RWPE1 (cell line): ENCODE measurements at regions not wholly inside any gene's neighbourhood (a gene's known extent, or its start where the extent isn't known, plus 50 kb on each side); places are given as distances from the start of the nearest gene placed in this dataset.

Source experiments
- CTCF ChIA-PET: fragments of 350-600 bp; sonication (Branson Sonifier 250); formaldehyde crosslinking; extraction: SDS; loops from one replicate; lab custom pipeline; 2021; lab: Yijun Ruan, JAX
- POLR2A ChIA-PET: fragments of 400-600 bp; formaldehyde crosslinking; extraction: SDS; loops from one replicate; lab custom pipeline; 2020; ENCODE audit warnings: antibody characterized with exemption; ENCODE audit not compliant: low non-redundant PET; lab: Yijun Ruan, JAX
- DNase-seq: peaks from one replicate; pipeline ENCODE4 v3.0.0; 2012; ENCODE audit warnings: low spot score
- H3K27ac ChIP-seq: fragments of 450-650 bp; 2 replicates; pipeline ENCODE4 v1.5.1; 2017
- TF ChIP-seq, protein P1 (sequence below): fragments of 450-650 bp; conservative IDR thresholded peaks from 2 replicates; pipeline ENCODE4 v1.5.1; 2017; ENCODE audit warnings: low read depth, mild to moderate bottlenecking

GRCh38 chr6:4647414-4648365 is 128.5 kb upstream of the CDYL start:
- DNase-seq, result peak; percentile 50
- POLR2A ChIA-PET, result interaction anchor here (0.6 kb wide), 1 partner anchor 213 kb away, joined by 10 read pairs; no protein-coding TSS in a partner anchor
- no peak overlapping the region for H3K27ac ChIP-seq
- TF ChIP-seq, protein P1, sequence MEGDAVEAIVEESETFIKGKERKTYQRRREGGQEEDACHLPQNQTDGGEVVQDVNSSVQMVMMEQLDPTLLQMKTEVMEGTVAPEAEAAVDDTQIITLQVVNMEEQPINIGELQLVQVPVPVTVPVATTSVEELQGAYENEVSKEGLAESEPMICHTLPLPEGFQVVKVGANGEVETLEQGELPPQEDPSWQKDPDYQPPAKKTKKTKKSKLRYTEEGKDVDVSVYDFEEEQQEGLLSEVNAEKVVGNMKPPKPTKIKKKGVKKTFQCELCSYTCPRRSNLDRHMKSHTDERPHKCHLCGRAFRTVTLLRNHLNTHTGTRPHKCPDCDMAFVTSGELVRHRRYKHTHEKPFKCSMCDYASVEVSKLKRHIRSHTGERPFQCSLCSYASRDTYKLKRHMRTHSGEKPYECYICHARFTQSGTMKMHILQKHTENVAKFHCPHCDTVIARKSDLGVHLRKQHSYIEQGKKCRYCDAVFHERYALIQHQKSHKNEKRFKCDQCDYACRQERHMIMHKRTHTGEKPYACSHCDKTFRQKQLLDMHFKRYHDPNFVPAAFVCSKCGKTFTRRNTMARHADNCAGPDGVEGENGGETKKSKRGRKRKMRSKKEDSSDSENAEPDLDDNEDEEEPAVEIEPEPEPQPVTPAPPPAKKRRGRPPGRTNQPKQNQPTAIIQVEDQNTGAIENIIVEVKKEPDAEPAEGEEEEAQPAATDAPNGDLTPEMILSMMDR, result no peak
- CTCF ChIA-PET, result interaction anchor here (0.5 to 0.6 kb wide), 2 partner anchors 356 to 522 kb away, joined by 3 read pairs; no protein-coding TSS in a partner anchor

- DNase-seq, result no peak
- TF ChIP-seq, protein P1, result no peak
- ChIA-PET CTCF (no interaction called here), POLR2A (no interaction called here)
- no peak overlapping the region for H3K27ac ChIP-seq
Measured at GRCh38 chr6:4645713-4646360, 130.4 kb upstream of the CDYL start.

DNA sequence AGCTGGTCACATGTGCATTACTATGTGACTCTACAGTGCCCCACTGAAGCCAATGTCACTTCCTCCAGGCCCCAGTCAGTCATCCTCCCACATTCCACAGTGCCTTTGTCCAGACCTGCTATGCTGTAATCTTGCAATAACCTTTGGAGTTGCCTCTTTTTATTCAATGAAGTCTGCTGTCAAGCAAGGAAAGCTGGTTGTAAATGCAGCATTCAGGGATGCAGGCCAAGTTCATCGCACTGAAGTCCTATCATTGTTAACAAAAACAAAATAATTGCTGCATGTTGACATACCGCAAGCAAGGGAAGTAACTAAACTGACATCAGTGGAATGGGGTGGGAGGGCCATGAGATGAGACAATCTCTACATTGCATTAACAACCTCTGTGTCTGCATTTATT is 131.2 kb upstream of the CDYL start:
- TF ChIP-seq, protein P1, result no peak
- ChIA-PET POLR2A (no interaction called here), CTCF (interaction anchor here (0.7 kb wide), 1 partner anchor 262 kb away, joined by 5 read pairs; no protein-coding TSS in a partner anchor)
- H3K27ac ChIP-seq, result no peak overlapping the region
- peak; percentile 43 for DNase-seq

- DNase-seq, result no peak
- ChIA-PET CTCF (no interaction called here), POLR2A (no interaction called here)
- no peak overlapping the region for H3K27ac ChIP-seq
- TF ChIP-seq, protein P1, result no peak
Measured at GRCh38 chr6:4641461-4641860, 134.7 kb upstream of the CDYL start.

DNA sequence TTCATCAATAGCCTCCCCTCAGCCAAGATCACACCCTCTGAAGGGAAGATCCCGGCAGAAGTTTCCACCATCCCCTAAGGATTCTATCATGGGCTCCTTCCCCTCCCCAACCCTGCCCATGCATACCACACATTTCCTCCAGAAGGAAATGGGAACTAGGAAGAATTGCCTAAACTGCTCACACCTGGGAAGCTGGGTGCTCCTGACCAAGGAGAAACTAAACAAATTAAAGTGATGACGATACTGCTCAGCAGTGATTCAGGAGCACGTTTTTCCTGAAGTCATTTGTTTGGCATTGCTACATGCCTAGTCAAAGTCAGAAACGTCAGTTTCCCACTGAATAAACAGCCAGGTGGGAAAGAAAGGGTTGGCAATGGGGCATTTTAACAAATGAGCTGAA is 136.1 kb upstream of the CDYL start:
- POLR2A ChIA-PET, result no interaction called here

DNA sequence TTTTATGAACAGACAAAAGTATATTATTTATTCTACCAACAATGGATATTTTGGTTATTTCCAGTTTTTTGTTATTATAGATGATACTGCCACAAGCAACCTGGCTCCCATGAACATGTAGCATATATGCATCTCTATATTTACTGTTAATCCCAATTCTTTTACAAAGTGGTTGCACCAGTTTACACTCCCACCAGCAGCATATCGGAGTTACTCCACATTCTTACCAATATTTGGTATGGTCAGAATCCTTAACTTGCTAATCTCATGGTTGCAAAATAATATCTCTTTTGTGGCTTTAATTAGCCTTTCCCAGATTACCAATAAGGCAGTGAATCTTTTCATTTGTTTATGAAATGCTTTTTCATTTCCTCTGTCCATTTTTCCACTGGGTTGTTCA is 137.6 kb upstream of the CDYL start:
- ChIA-PET CTCF (no interaction called here), POLR2A (no interaction called here)
- H3K27ac ChIP-seq, result no peak overlapping the region
- no peak for DNase-seq
- TF ChIP-seq, protein P1, result no peak

More for the DNA sequence above, 136.1 kb upstream of the CDYL start:
- TF ChIP-seq, protein P1, result no peak
- CTCF ChIA-PET, result no interaction called here
- DNase-seq, result peak; percentile 55
- H3K27ac ChIP-seq, result no peak overlapping the region
